Endothelial cell of umbilical vein (primary cell): ENCODE measurements at regions not wholly inside any gene's neighbourhood (a gene's known extent, or its start where the extent isn't known, plus 50 kb on each side); places are given as distances from the start of the nearest gene placed in this dataset.

Source experiments
- BruUV-seq: library from RNA; stranded (reverse); fragments of 400-500 nt; replicated peaks from 2 replicates; lab custom pipeline; 2021; lab: Mats Ljungman, UMichigan
- CTCF ChIA-PET: fragments of 300-600, 350-600 bp; sonication (Branson Sonifier 250); formaldehyde crosslinking; loops from one replicate; lab custom pipeline; 2021; ENCODE audit warnings: antibody characterized with exemption, inconsistent platforms; lab: Charles Lee
- POLR2A ChIA-PET: fragments of 300-600, 350-600 bp; sonication (Branson Sonifier 250); formaldehyde crosslinking; loops from one replicate; lab custom pipeline; 2021; ENCODE audit warnings: antibody characterized with exemption, inconsistent platforms; lab: Charles Lee
- DNase-seq: peaks from one replicate; pipeline ENCODE4 v3.0.0-alpha.2; 2011; ENCODE audit warnings: low read depth, low spot score
- FAIRE-seq: peaks from 2 replicates; lab custom pipeline; 2011; peaks lifted over from hg19 to GRCh38; lab: Jason Lieb, UNC
- H2AFZ ChIP-seq: 2 replicates; pipeline ENCODE4 v1.6.0; 2012; ENCODE audit warnings: low read depth, low read length, control low read depth, inconsistent platforms
- H3K27ac ChIP-seq: 2 replicates; pipeline ENCODE4 v1.5.1; 2011; ENCODE audit warnings: low read depth, mild to moderate bottlenecking, control low read depth, low read length, moderate library complexity; ENCODE audit not compliant: insufficient read depth
- H3K27me3 ChIP-seq, 2 experiments: 2 replicates each; pipeline versions ENCODE4 v1.6.0 to v1.6.1; 2011; ENCODE audit warnings: low read length in 2 of 2, mixed read lengths in 1 of 2; ENCODE audit not compliant: control insufficient read depth in 2 of 2, insufficient read depth in 2 of 2
- H3K36me3 ChIP-seq, 2 experiments: 2 replicates in 1 of 2; 3 replicates in 1 of 2; pipeline ENCODE4 v1.5.1; 2011; ENCODE audit warnings: low read length in 2 of 2, mild to moderate bottlenecking in 1 of 2, moderate library complexity in 1 of 2; ENCODE audit not compliant: control insufficient read depth in 2 of 2, insufficient read depth in 2 of 2; ENCODE audit errors: extremely low read depth in 1 of 2
- H3K4me1 ChIP-seq: 3 replicates; pipeline ENCODE4 v1.5.1; 2011; ENCODE audit warnings: mild to moderate bottlenecking, low read length; ENCODE audit not compliant: control insufficient read depth, insufficient read depth; ENCODE audit errors: extremely low read depth
- H3K4me2 ChIP-seq: 2 replicates; pipeline ENCODE4 v1.6.1; 2011; ENCODE audit warnings: low read length, control low read depth, mixed read lengths; ENCODE audit not compliant: insufficient read depth
- H3K4me3 ChIP-seq, 3 experiments: fragments of 200-600 bp in 1 of 3; sonication (generic), shearing (Covaris generic) in 1 of 3; replicated peaks in 1 of 3; 2 replicates each; pipeline ENCODE4 v1.5.1; 2011 to 2016; ENCODE audit warnings: control low read depth in 3 of 3, low read length in 3 of 3, mild to moderate bottlenecking in 2 of 3, inconsistent platforms in 1 of 3, low read depth in 1 of 3, moderate library complexity in 1 of 3; ENCODE audit not compliant: insufficient read depth in 1 of 3
- H3K79me2 ChIP-seq: 2 replicates; pipeline ENCODE4 v1.6.0; 2012; ENCODE audit warnings: low read length, inconsistent platforms; ENCODE audit not compliant: control insufficient read depth, insufficient read depth
- H3K9ac ChIP-seq: replicated peaks from 2 replicates; pipeline ENCODE3; 2011; ENCODE audit warnings: low read length, control low read depth; ENCODE audit not compliant: insufficient read depth; ENCODE audit errors: extremely low read depth
- H3K9me1 ChIP-seq: replicated peaks from 3 replicates; pipeline ENCODE4 v1.6.0; 2011; ENCODE audit warnings: mild to moderate bottlenecking, low read length; ENCODE audit not compliant: control insufficient read depth, insufficient read depth; ENCODE audit errors: extremely low read depth
- H3K9me3 ChIP-seq: replicated peaks from 2 replicates; pipeline ENCODE4 v1.5.1; 2012; ENCODE audit warnings: low read length, inconsistent platforms; ENCODE audit not compliant: control insufficient read depth, insufficient read depth
- H4K20me1 ChIP-seq: replicated peaks from 2 replicates; pipeline ENCODE3; 2011; ENCODE audit warnings: mild to moderate bottlenecking, low read length; ENCODE audit not compliant: control insufficient read depth, insufficient read depth; ENCODE audit errors: extremely low read depth
- EZH2 ChIP-seq: IDR thresholded peaks from 2 replicates; pipeline ENCODE4 v1.6.1; 2012; ENCODE audit warnings: borderline replicate concordance, low read depth, mild to moderate bottlenecking, moderate library complexity, low read length, inconsistent platforms; ENCODE audit not compliant: severe bottlenecking
- FOS ChIP-seq: IDR thresholded peaks from 2 replicates; pipeline ENCODE4 v1.6.1; 2011; ENCODE audit warnings: mild to moderate bottlenecking, low read length, moderate library complexity, borderline replicate concordance; ENCODE audit not compliant: insufficient read depth
- GATA2 ChIP-seq: IDR thresholded peaks from 2 replicates; pipeline ENCODE4 v1.7.0; 2011; ENCODE audit warnings: low read depth, mild to moderate bottlenecking, moderate library complexity, mixed read lengths, low read length; ENCODE audit not compliant: insufficient read length, insufficient read depth
- JUN ChIP-seq: IDR thresholded peaks from 2 replicates; pipeline ENCODE4 v1.6.1; 2011; ENCODE audit warnings: borderline replicate concordance, low read depth; ENCODE audit not compliant: insufficient read length, insufficient read depth
- MYC ChIP-seq: IDR thresholded peaks from one replicate; pipeline ENCODE4 v1.6.1; 2011; ENCODE audit warnings: mild to moderate bottlenecking, low read depth, low read length
- POLR2A ChIP-seq: IDR thresholded peaks from 2 replicates; pipeline ENCODE4 v1.6.1; 2012; ENCODE audit warnings: low read depth, mild to moderate bottlenecking, control low read depth, low read length
- POLR2AphosphoS5 ChIP-seq: IDR thresholded peaks from 2 replicates; pipeline ENCODE4 v1.6.1; 2012; ENCODE audit warnings: low read depth, mild to moderate bottlenecking, control low read depth, low read length, moderate library complexity; ENCODE audit not compliant: insufficient read depth
- dilution Hi-C: fragments of 300-500 bp; cut with MboI; formaldehyde crosslinking; loops from one replicate; pipeline ENCODE4 v1.15.0; 2019; ENCODE audit warnings: low sequenced_read_pairs; ENCODE audit not compliant: extremely low pct_ligation_motif_present
- intact Hi-C: fragments of 100-400 bp; cut with micrococcal nuclease; formaldehyde crosslinking; loops from one replicate; pipeline ENCODE4 v1.10.0; 2022
- TF ChIP-seq, protein P1 (sequence below): IDR thresholded peaks from 2 replicates; pipeline ENCODE4 v1.6.1; 2011; ENCODE audit not compliant: insufficient read depth, insufficient read length
- TF ChIP-seq, protein P2 (sequence below), 2 donors: IDR thresholded peaks; 1 replicate in 1 of 2; 2 replicates in 1 of 2; pipeline ENCODE4 v1.5.1; 2011; ENCODE audit warnings: low read length in 2 of 2, mild to moderate bottlenecking in 2 of 2, moderate library complexity in 2 of 2, control low read depth in 1 of 2, inconsistent platforms in 1 of 2, low read depth in 1 of 2; ENCODE audit not compliant: insufficient read depth in 1 of 2; ENCODE audit errors: extremely low read depth in 1 of 2

GRCh38 chr14:61179796-61180398 lies 101.2 kb downstream of the TMEM30B start:
- intact Hi-C loops = loop anchor here (2.0 kb wide), 4 partner anchors 199 to 555 kb away; partner anchors contain the start of genes SIX1, SLC38A6 and TRMT5
- POLR2A ChIA-PET = no interaction called here
- H3K9me3 ChIP-seq = no peaks in the 10 kb centered on the region
- FAIRE-seq (no peak), DNase-seq (peak; percentile 4)
- H3K4me3 ChIP-seq = no peak overlapping the region
- dilution Hi-C loops = no loop called here
- no peaks in the 10 kb centered on the region for H3K27me3 ChIP-seq
- H3K27ac ChIP-seq = peak overlapping the region; percentile 99
- no peaks in the 10 kb centered on the region for H4K20me1 ChIP-seq
- no TSS peak for BruUV-seq
- peaks cover 51% of the 10 kb centered on the region for H3K4me1 ChIP-seq
- no peak overlapping the region for H2AFZ ChIP-seq
- no peak overlapping the region for H3K9ac ChIP-seq
- H3K4me2 ChIP-seq = no peak overlapping the region
- H3K36me3 ChIP-seq = no peaks in the 10 kb centered on the region
- H3K79me2 ChIP-seq = no peaks in the 10 kb centered on the region
- no peaks in the 10 kb centered on the region for H3K9me1 ChIP-seq
- TF ChIP-seq, protein P1, sequence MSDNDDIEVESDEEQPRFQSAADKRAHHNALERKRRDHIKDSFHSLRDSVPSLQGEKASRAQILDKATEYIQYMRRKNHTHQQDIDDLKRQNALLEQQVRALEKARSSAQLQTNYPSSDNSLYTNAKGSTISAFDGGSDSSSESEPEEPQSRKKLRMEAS = no peak
- TF ChIP-seq POLR2AphosphoS5 = no peak
- no peak for TF ChIP-seq JUN
- no peak for TF ChIP-seq POLR2A
- no peak for TF ChIP-seq FOS
- no peak for TF ChIP-seq MYC
- no peak for TF ChIP-seq EZH2
- TF ChIP-seq, protein P2, sequence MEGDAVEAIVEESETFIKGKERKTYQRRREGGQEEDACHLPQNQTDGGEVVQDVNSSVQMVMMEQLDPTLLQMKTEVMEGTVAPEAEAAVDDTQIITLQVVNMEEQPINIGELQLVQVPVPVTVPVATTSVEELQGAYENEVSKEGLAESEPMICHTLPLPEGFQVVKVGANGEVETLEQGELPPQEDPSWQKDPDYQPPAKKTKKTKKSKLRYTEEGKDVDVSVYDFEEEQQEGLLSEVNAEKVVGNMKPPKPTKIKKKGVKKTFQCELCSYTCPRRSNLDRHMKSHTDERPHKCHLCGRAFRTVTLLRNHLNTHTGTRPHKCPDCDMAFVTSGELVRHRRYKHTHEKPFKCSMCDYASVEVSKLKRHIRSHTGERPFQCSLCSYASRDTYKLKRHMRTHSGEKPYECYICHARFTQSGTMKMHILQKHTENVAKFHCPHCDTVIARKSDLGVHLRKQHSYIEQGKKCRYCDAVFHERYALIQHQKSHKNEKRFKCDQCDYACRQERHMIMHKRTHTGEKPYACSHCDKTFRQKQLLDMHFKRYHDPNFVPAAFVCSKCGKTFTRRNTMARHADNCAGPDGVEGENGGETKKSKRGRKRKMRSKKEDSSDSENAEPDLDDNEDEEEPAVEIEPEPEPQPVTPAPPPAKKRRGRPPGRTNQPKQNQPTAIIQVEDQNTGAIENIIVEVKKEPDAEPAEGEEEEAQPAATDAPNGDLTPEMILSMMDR (IDR thresholded peaks at IDR 0.05; ENCODE audit: extremely low read depth in 1 of 2, insufficient read depth in 1 of 2, low read depth in 1 of 2, low read length in 2 of 2) = no peak
- no peak for TF ChIP-seq GATA2
- CTCF ChIA-PET = no interaction called here
